SK-N-MC (cell line): ENCODE measurements at regions not wholly inside any gene's neighbourhood (a gene's known extent, or its start where the extent isn't known, plus 50 kb on each side); places are given as distances from the start of the nearest gene placed in this dataset.

Source experiments
- EZH2 ChIP-seq: fragments of 200-600 bp; sonication (generic); IDR thresholded peaks from one replicate; pipeline ENCODE4 v1.6.1; 2017; ENCODE audit warnings: antibody characterized with exemption
- POLR2AphosphoS5 ChIP-seq: IDR thresholded peaks from 2 replicates; pipeline ENCODE4 v1.6.1; 2012; ENCODE audit warnings: mild to moderate bottlenecking, low read depth, low read length, borderline replicate concordance

DNA sequence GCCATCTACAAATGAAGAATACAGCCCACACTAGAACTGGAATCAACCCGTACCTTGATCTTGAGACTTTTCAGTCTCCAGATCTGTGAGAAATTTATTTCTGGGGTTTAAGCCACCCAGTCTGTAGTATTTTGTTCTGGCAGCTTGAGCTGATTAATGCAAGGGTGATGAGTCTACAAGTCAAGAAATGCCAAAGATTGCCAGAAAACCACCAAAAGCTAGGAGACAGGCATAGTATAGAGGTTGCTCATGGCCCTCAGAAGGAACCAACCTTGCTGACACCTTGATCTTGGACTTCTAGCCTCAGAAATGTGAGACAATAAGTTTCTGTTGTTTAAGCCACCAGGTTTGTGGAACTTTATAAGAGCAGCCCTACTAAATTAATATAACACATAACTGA, 428.2 kb upstream of the KLF12 start:
- no peak for TF ChIP-seq EZH2
- TF ChIP-seq POLR2AphosphoS5: no peak
